ENCODE measurements at regions not wholly inside any gene's neighbourhood (a gene's known extent, or its start where the extent isn't known, plus 50 kb on each side); places are given as distances from the start of the nearest gene placed in this dataset.
"Not testable (repeated sequence)": the region's sequence is repeated elsewhere in the genome, so short reads cannot be mapped to it uniquely, and the experiment has no call there.

GRCh38 chr12:46948936-46949545 is 123.2 kb upstream of the SLC38A4 start:
- no peak for DNase-seq

- no peak for DNase-seq
These were observed 124.3 kb upstream of the SLC38A4 start for GRCh38 chr12:46950094-46950493.

GRCh38 chr12:46952880-46953483 is 126.4 kb upstream of the PCED1B start:
- no peak for DNase-seq

GRCh38 chr12:46956451-46957035 is 122.9 kb upstream of the PCED1B start:
- DNase-seq: no peak

GRCh38 chr12:46958053-46958452 is 121.4 kb upstream of the PCED1B start:
- DNase-seq: no peak

- DNase-seq: no peak
These were observed 120.7 kb upstream of the PCED1B start for GRCh38 chr12:46958599-46959290.

GRCh38 chr12:46959502-46959901 is 119.9 kb upstream of the PCED1B start:
- no peak for DNase-seq

GRCh38 chr12:46960681-46961080 is 118.7 kb upstream of the PCED1B start:
- no peak for DNase-seq

- no peak for DNase-seq
These were observed 116.2 kb upstream of the PCED1B start for GRCh38 chr12:46963191-46963590.

- DNase-seq: no peak
These were observed 115.1 kb upstream of the PCED1B start for GRCh38 chr12:46963977-46964971.

GRCh38 chr12:46965137-46965536 is 114.3 kb upstream of the PCED1B start:
- DNase-seq: no peak

- no peak for DNase-seq
These were observed 113.5 kb upstream of the PCED1B start for GRCh38 chr12:46965880-46966279.

- no peak for DNase-seq
These were observed 108.8 kb upstream of the PCED1B start for GRCh38 chr12:46970636-46971035.

- DNase-seq: not testable (repeated sequence)
These were observed 105.5 kb upstream of the PCED1B start for GRCh38 chr12:46973937-46974336.

- no peak for DNase-seq
These were observed 101.5 kb upstream of the PCED1B start for GRCh38 chr12:46977871-46978375.

- no peak for DNase-seq
These were observed 97.8 kb upstream of the PCED1B start for GRCh38 chr12:46981622-46982021.

GRCh38 chr12:46982629-46983392 is 96.6 kb upstream of the PCED1B start:
- DNase-seq: no peak

- DNase-seq: no peak
These were observed 96.0 kb upstream of the PCED1B start for GRCh38 chr12:46983393-46983793.

GRCh38 chr12:46983959-46984841 is 95.2 kb upstream of the PCED1B start:
- DNase-seq: no peak

- no peak for DNase-seq
These were observed 93.6 kb upstream of the PCED1B start for GRCh38 chr12:46985816-46986215.

GRCh38 chr12:46988122-46988521 is 91.3 kb upstream of the PCED1B start:
- DNase-seq: not testable (repeated sequence)
